ENCODE measurements at regions not wholly inside any gene's neighbourhood (a gene's known extent, or its start where the extent isn't known, plus 50 kb on each side); places are given as distances from the start of the nearest gene placed in this dataset.

DNA sequence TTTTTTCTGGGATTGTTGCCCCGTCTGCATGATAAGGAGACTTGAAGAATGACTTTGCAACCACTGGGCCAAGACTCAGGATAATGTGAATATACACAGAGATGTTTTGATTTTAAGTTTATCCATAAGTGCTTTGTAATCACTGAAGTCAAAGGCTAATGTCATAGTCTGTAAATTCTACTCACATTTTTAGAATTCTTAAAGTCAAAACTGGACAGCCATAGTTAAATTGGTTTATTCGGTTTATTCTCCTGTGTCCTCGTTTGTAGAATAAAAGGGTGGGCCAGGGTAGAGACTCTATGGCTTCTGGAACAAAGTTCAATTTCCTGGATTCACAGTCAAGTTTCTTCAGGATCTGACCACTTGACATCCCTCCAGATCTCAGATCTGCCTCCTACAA is 327.7 kb upstream of the TNC start:
- no peak overlapping the region for H3K27ac Mint-ChIP-seq

DNA sequence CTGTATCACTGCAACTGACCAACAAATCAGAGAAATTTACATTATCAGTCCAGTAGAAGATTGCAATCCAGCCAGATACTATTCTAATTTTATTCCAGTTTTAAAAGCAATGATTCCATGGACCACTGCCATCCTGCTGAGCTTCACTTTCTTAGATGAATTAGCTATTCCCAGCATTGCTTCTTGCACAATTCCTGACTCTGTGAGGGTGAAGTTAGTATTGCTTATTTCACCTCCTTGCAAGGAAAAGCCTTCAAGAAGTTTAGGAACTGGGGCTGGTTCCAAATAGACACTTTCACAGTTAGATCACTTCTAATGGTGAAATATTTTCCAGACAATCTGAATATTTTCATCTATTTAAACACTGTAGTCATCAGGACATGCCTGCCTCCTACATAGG is 338.6 kb upstream of the TNC start:
- DNase-seq = no peak
- H3K27me3 ChIP-seq (ENCODE audit: control insufficient read depth, insufficient read depth, low read length, poor library complexity, severe bottlenecking) = no peaks in the 10 kb centered on the region
- no peaks in the 10 kb centered on the region for H3K4me1 ChIP-seq (ENCODE audit: control insufficient read depth, insufficient read depth, low read length)
- no peak overlapping the region for H3K9ac ChIP-seq (ENCODE audit: extremely low read depth, low read length, poor library complexity, severe bottlenecking)
- H3K27ac ChIP-seq (ENCODE audit: low read depth, low read length) = no peak overlapping the region
- Mint-ChIP-seq H3K9me3 (peaks cover 4% of the 10 kb centered on the region), H3K4me3 (no peak overlapping the region), H3K27me3 (ENCODE audit: insufficient read depth) (no peaks in the 10 kb centered on the region), H3K4me1 (peaks cover 3% of the 10 kb centered on the region), H3K36me3 (ENCODE audit: low read depth) (peaks cover 20% of the 10 kb centered on the region), H3K27ac (no peak overlapping the region)
- TF ChIP-seq, protein P1, sequence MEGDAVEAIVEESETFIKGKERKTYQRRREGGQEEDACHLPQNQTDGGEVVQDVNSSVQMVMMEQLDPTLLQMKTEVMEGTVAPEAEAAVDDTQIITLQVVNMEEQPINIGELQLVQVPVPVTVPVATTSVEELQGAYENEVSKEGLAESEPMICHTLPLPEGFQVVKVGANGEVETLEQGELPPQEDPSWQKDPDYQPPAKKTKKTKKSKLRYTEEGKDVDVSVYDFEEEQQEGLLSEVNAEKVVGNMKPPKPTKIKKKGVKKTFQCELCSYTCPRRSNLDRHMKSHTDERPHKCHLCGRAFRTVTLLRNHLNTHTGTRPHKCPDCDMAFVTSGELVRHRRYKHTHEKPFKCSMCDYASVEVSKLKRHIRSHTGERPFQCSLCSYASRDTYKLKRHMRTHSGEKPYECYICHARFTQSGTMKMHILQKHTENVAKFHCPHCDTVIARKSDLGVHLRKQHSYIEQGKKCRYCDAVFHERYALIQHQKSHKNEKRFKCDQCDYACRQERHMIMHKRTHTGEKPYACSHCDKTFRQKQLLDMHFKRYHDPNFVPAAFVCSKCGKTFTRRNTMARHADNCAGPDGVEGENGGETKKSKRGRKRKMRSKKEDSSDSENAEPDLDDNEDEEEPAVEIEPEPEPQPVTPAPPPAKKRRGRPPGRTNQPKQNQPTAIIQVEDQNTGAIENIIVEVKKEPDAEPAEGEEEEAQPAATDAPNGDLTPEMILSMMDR (conservative IDR thresholded peaks at IDR 0.05) = no peak
- no peak overlapping the region for H3K4me3 ChIP-seq (ENCODE audit: low read length)
- no peaks in the 10 kb centered on the region for H3K9me3 ChIP-seq (ENCODE audit: control insufficient read depth, low read length)
- H3K36me3 ChIP-seq (ENCODE audit: control insufficient read depth, insufficient read depth, low read length) = no peaks in the 10 kb centered on the region

More for the DNA sequence above, 327.7 kb upstream of the TNC start:
- no peak overlapping the region for H3K27ac ChIP-seq (ENCODE audit: low read depth, low read length)
- TF ChIP-seq, protein P1 (conservative IDR thresholded peaks at IDR 0.05) = no peak
- Mint-ChIP-seq H3K4me1 (peaks cover 9% of the 10 kb centered on the region), H3K27me3 (ENCODE audit: insufficient read depth) (no peaks in the 10 kb centered on the region), H3K4me3 (no peak overlapping the region), H3K9me3 (no peaks in the 10 kb centered on the region), H3K36me3 (ENCODE audit: low read depth) (no peaks in the 10 kb centered on the region)
- no peak overlapping the region for H3K9ac ChIP-seq (ENCODE audit: extremely low read depth, low read length, poor library complexity, severe bottlenecking)
- 86 to 93% methylated on average over 2 to 3 of the region's 3 CpGs for WGBS, 2 experiments (ENCODE audit: insufficient coverage in 1 of 2, insufficient read length in 1 of 2)
- H3K27me3 ChIP-seq (ENCODE audit: control insufficient read depth, insufficient read depth, low read length, poor library complexity, severe bottlenecking) = no peaks in the 10 kb centered on the region
- no peaks in the 10 kb centered on the region for H3K36me3 ChIP-seq (ENCODE audit: control insufficient read depth, insufficient read depth, low read length)
- no peak overlapping the region for H3K4me3 ChIP-seq (ENCODE audit: low read length)
- no peak for DNase-seq
- H3K9me3 ChIP-seq (ENCODE audit: control insufficient read depth, low read length) = no peaks in the 10 kb centered on the region
- no peaks in the 10 kb centered on the region for H3K4me1 ChIP-seq (ENCODE audit: control insufficient read depth, insufficient read depth, low read length)

DNA sequence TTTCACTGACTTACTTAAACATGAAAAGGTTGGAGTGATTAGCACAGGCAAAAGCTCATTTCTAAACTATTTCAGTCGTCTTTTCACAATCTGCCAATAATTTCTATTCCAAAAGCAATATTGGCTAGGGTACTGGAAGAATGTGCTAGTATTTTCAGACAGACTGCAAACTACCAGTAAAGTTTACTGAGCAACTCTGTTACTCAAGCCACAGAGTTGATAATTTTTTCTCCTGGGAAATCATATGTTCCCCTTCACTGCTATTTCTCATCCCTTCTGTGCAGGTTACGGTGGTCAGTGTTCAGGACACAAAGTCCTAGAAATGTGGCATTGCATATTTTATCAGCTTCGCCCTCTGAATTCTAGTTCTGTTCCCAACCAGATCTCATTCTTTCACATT is 343.3 kb upstream of the TNC start:
- Histone ChIP-seq H3K4me1 (ENCODE audit: control insufficient read depth, insufficient read depth, low read length) (peaks cover 4% of the 10 kb centered on the region), H3K9me3 (ENCODE audit: control insufficient read depth, low read length) (no peaks in the 10 kb centered on the region), H3K27me3 (ENCODE audit: control insufficient read depth, insufficient read depth, low read length, poor library complexity, severe bottlenecking) (no peaks in the 10 kb centered on the region), H3K27ac (ENCODE audit: low read depth, low read length) (no peak overlapping the region), H3K36me3 (ENCODE audit: control insufficient read depth, insufficient read depth, low read length) (no peaks in the 10 kb centered on the region), H3K9ac (ENCODE audit: extremely low read depth, low read length, poor library complexity, severe bottlenecking) (no peak overlapping the region), H3K4me3 (ENCODE audit: low read length) (no peak overlapping the region)
- H3K4me3 Mint-ChIP-seq = no peak overlapping the region
- TF ChIP-seq, protein P1 (conservative IDR thresholded peaks at IDR 0.05) = no peak
- peaks cover 14% of the 10 kb centered on the region for H3K4me1 Mint-ChIP-seq
- peaks cover 4% of the 10 kb centered on the region for H3K9me3 Mint-ChIP-seq
- WGBS, 2 experiments (ENCODE audit: insufficient coverage in 1 of 2, insufficient read length in 1 of 2) = 94 to 98% methylated on average over 2 to 3 of the region's 3 CpGs
- H3K36me3 Mint-ChIP-seq (ENCODE audit: low read depth) = peaks cover 11% of the 10 kb centered on the region
- no peaks in the 10 kb centered on the region for H3K27me3 Mint-ChIP-seq (ENCODE audit: insufficient read depth)
- H3K27ac Mint-ChIP-seq = no peak overlapping the region
- DNase-seq = no peak

All from endodermal cell (in vitro differentiated cells).